H1 (cell line): ENCODE measurements at regions not wholly inside any gene's neighbourhood (a gene's known extent, or its start where the extent isn't known, plus 50 kb on each side); places are given as distances from the start of the nearest gene placed in this dataset.

Experiments
- CTCF ChIA-PET: fragments of 300-600 bp; sonication (Branson Sonifier 250); formaldehyde crosslinking; loops from one replicate; lab custom pipeline; 2021; ENCODE audit not compliant: partially characterized antibody; lab: Charles Lee
- POLR2A ChIA-PET: fragments of 300-600 bp; sonication (Branson Sonifier 250); formaldehyde crosslinking; loops from one replicate; lab custom pipeline; 2021; ENCODE audit warnings: inconsistent platforms; ENCODE audit not compliant: partially characterized antibody; lab: Charles Lee
- DNase-seq, 2 experiments: peaks; one replicate each; pipeline versions ENCODE4 v3.0.0 to v3.0.0-alpha.2; 2010 to 2022; ENCODE audit warnings: low spot score in 2 of 2, low read depth in 1 of 2, mixed read lengths in 1 of 2
- FAIRE-seq: peaks from 2 replicates; lab custom pipeline; 2011; peaks lifted over from hg19 to GRCh38; lab: Jason Lieb, UNC
- H2AFZ ChIP-seq: 2 replicates; pipeline ENCODE4 v1.8.1; 2012; ENCODE audit warnings: low read length, inconsistent platforms
- H2AK5ac ChIP-seq: 2 replicates; pipeline ENCODE4 v1.6.1; 2013; ENCODE audit warnings: low read depth, low read length
- H2BK120ac ChIP-seq: replicated peaks from 2 replicates; pipeline ENCODE3; 2013; ENCODE audit warnings: low read depth, low read length, inconsistent platforms
- H2BK12ac ChIP-seq: 2 replicates; pipeline ENCODE4 v1.6.1; 2013; ENCODE audit warnings: low read depth, low read length
- H2BK15ac ChIP-seq: 2 replicates; pipeline ENCODE4 v1.6.1; 2013; ENCODE audit warnings: low read length
- H2BK20ac ChIP-seq: 2 replicates; pipeline ENCODE4 v1.6.1; 2013; ENCODE audit warnings: low read length
- H2BK5ac ChIP-seq: 2 replicates; pipeline ENCODE4 v1.6.1; 2013; ENCODE audit warnings: low read depth, low read length
- H3K14ac ChIP-seq: 2 replicates; pipeline ENCODE4 v1.6.1; 2013; ENCODE audit warnings: inconsistent platforms; ENCODE audit not compliant: insufficient read length
- H3K18ac ChIP-seq: 2 replicates; pipeline ENCODE4 v1.6.1; 2013; ENCODE audit warnings: low read length; ENCODE audit errors: extremely low read depth
- H3K23ac ChIP-seq: 2 replicates; pipeline ENCODE4 v1.6.1; 2013; ENCODE audit warnings: inconsistent platforms; ENCODE audit not compliant: insufficient read length
- H3K23me2 ChIP-seq: 2 replicates; pipeline ENCODE4 v1.6.1; 2013; ENCODE audit warnings: low read depth, low read length
- H3K27ac ChIP-seq: 2 replicates; pipeline ENCODE4 v1.6.1; 2011; ENCODE audit warnings: low read depth, low read length, inconsistent platforms
- H3K27me3 ChIP-seq, 4 experiments: replicated peaks in 1 of 4; 1 replicate in 1 of 4; 2 replicates in 3 of 4; pipeline versions ENCODE4 v1.6.1 to v1.8.1; 2011 to 2013; ENCODE audit warnings: low read length in 3 of 4, mild to moderate bottlenecking in 3 of 4, inconsistent platforms in 2 of 4, mixed read lengths in 2 of 4, moderate library complexity in 1 of 4; ENCODE audit not compliant: control insufficient read depth in 3 of 4, insufficient read depth in 3 of 4; ENCODE audit errors: extremely low read depth in 1 of 4
- H3K36me3 ChIP-seq, 4 experiments: 2 replicates each; pipeline versions ENCODE4 v1.6.1 to v1.8.1; 2011 to 2013; ENCODE audit warnings: mild to moderate bottlenecking in 4 of 4, low read length in 3 of 4, moderate library complexity in 2 of 4, control low read depth in 1 of 4, inconsistent platforms in 1 of 4; ENCODE audit not compliant: insufficient read depth in 4 of 4, control insufficient read depth in 2 of 4
- H3K4ac ChIP-seq: replicated peaks from 2 replicates; pipeline ENCODE3; 2013; ENCODE audit warnings: low read length, low read depth, mixed read lengths, inconsistent platforms; ENCODE audit not compliant: insufficient read length
- H3K4me1 ChIP-seq, 4 experiments: replicated peaks in 1 of 4; 1 replicate in 1 of 4; 2 replicates in 3 of 4; pipeline versions ENCODE4 v1.6.1 to v1.8.1; 2011 to 2013; ENCODE audit warnings: low read length in 3 of 4, inconsistent platforms in 2 of 4, mixed read lengths in 1 of 4; ENCODE audit not compliant: insufficient read depth in 4 of 4, control insufficient read depth in 3 of 4
- H3K4me2 ChIP-seq, 2 experiments: 2 replicates each; pipeline versions ENCODE4 v1.6.1 to v1.8.1; 2011 to 2013; ENCODE audit warnings: low read depth in 2 of 2, low read length in 2 of 2, control low read depth in 1 of 2, inconsistent platforms in 1 of 2, mild to moderate bottlenecking in 1 of 2; ENCODE audit not compliant: insufficient read depth in 1 of 2
- H3K4me3 ChIP-seq, 4 experiments: fragments of 200-600, 300-600 bp in 1 of 4; sonication (generic), shearing (Covaris generic), sonication (Bioruptor Twin) in 1 of 4; 2 replicates each; pipeline versions ENCODE4 v1.5.1 to v1.8.1; 2011 to 2016; ENCODE audit warnings: low read length in 4 of 4, low read depth in 3 of 4, control low read depth in 2 of 4, inconsistent platforms in 2 of 4, mild to moderate bottlenecking in 2 of 4, mixed read lengths in 1 of 4, moderate library complexity in 1 of 4; ENCODE audit not compliant: insufficient read depth in 2 of 4; ENCODE audit errors: extremely low read depth in 1 of 4
- H3K56ac ChIP-seq: replicated peaks from 2 replicates; pipeline ENCODE3; 2013; ENCODE audit warnings: low read depth, mild to moderate bottlenecking, mixed read lengths, low read length, inconsistent platforms; ENCODE audit not compliant: insufficient read length
- H3K79me1 ChIP-seq: 2 replicates; pipeline ENCODE4 v1.6.1; 2013; ENCODE audit warnings: low read depth, low read length, control low read depth
- H3K79me2 ChIP-seq, 2 experiments: 2 replicates each; pipeline versions ENCODE4 v1.6.1 to v1.8.1; 2012 to 2013; ENCODE audit warnings: low read length in 2 of 2, mild to moderate bottlenecking in 2 of 2, inconsistent platforms in 1 of 2; ENCODE audit not compliant: insufficient read depth in 2 of 2, control insufficient read depth in 1 of 2
- H3K9ac ChIP-seq, 4 experiments: replicated peaks in 1 of 4; 1 replicate in 1 of 4; 2 replicates in 3 of 4; pipeline versions ENCODE4 v1.6.1 to v1.8.1; 2011 to 2013; ENCODE audit warnings: low read depth in 3 of 4, low read length in 3 of 4, control low read depth in 2 of 4, mild to moderate bottlenecking in 2 of 4, moderate library complexity in 2 of 4, inconsistent platforms in 1 of 4; ENCODE audit errors: extremely low read depth in 1 of 4
- H3K9me3 ChIP-seq, 2 experiments: 2 replicates each; pipeline versions ENCODE4 v1.6.1 to v1.8.1; 2012 to 2013; ENCODE audit warnings: mild to moderate bottlenecking in 2 of 2, moderate library complexity in 2 of 2, control low read depth in 1 of 2, inconsistent platforms in 1 of 2, low read depth in 1 of 2, low read length in 1 of 2, mixed read lengths in 1 of 2; ENCODE audit not compliant: insufficient read depth in 2 of 2
- H4K20me1 ChIP-seq, 2 experiments: replicated peaks in 1 of 2; 2 replicates each; pipeline versions ENCODE3 to v1.8.1; 2011 to 2013; ENCODE audit warnings: inconsistent platforms in 2 of 2, low read length in 2 of 2, mild to moderate bottlenecking in 1 of 2; ENCODE audit not compliant: insufficient read depth in 2 of 2, control insufficient read depth in 1 of 2
- H4K5ac ChIP-seq: 2 replicates; pipeline ENCODE4 v1.6.1; 2013; ENCODE audit warnings: low read length, low read depth, mixed read lengths, inconsistent platforms; ENCODE audit not compliant: insufficient read length
- H4K8ac ChIP-seq: 2 replicates; pipeline ENCODE4 v1.8.0; 2013; ENCODE audit warnings: mild to moderate bottlenecking, moderate library complexity, low read length, inconsistent platforms; ENCODE audit not compliant: insufficient read depth; ENCODE audit errors: extremely low read depth
- H4K91ac ChIP-seq: replicated peaks from 2 replicates; pipeline ENCODE3; 2013; ENCODE audit warnings: low read length, mixed read lengths, inconsistent platforms; ENCODE audit not compliant: insufficient read length
- CEBPB ChIP-seq: IDR thresholded peaks from 2 replicates; pipeline ENCODE4 v1.6.1; 2012; ENCODE audit warnings: low read depth, low read length
- CTCF ChIP-seq, 3 experiments: IDR thresholded peaks; 1 replicate in 2 of 3; 2 replicates in 1 of 3; pipeline versions ENCODE4 v1.5.1 to v1.6.1; 2011; ENCODE audit warnings: low read length in 3 of 3, mild to moderate bottlenecking in 3 of 3, inconsistent platforms in 2 of 3, low read depth in 1 of 3, moderate library complexity in 1 of 3; ENCODE audit not compliant: insufficient read depth in 1 of 3; ENCODE audit errors: control extremely low read depth in 1 of 3
- EZH2 ChIP-seq: fragments of 200-600 bp; sonication (generic); IDR thresholded peaks from 2 replicates; pipeline ENCODE4 v1.7.1; 2012; ENCODE audit warnings: low read depth, mild to moderate bottlenecking, moderate library complexity, low read length, inconsistent platforms; ENCODE audit not compliant: severe bottlenecking
- GTF2F1 ChIP-seq: IDR thresholded peaks from 2 replicates; pipeline ENCODE4 v1.6.1; 2012; ENCODE audit warnings: low read depth, low read length, improper control_type of control experiment, borderline replicate concordance
- HDAC6 ChIP-seq: IDR thresholded peaks from one replicate; pipeline ENCODE4 v1.7.1; 2012; ENCODE audit warnings: low read depth, mild to moderate bottlenecking, inconsistent platforms, low read length, moderate library complexity
- JUN ChIP-seq: IDR thresholded peaks from 2 replicates; pipeline ENCODE4 v1.6.1; 2011; ENCODE audit warnings: low read depth, mild to moderate bottlenecking, improper control_type of control experiment, low read length
- RNF2 ChIP-seq: fragments of 200-900, 300-1000 bp; sonication (generic); IDR thresholded peaks from 2 replicates; pipeline ENCODE4 v1.7.1; 2016; ENCODE audit warnings: borderline replicate concordance, low read depth, mild to moderate bottlenecking, antibody characterized with exemption, low read length; ENCODE audit not compliant: poor library complexity, severe bottlenecking; ENCODE audit errors: missing control alignments
- TAF1 ChIP-seq: IDR thresholded peaks from 2 replicates; pipeline ENCODE4 v1.6.1; 2011; ENCODE audit warnings: mild to moderate bottlenecking, low read depth, low read length
- TCF12 ChIP-seq: IDR thresholded peaks from 2 replicates; pipeline ENCODE4 v1.6.1; 2011; ENCODE audit warnings: low read depth, mild to moderate bottlenecking, low read length
- ZNF274 ChIP-seq: IDR thresholded peaks from 2 replicates; pipeline ENCODE4 v1.7.0; 2012; ENCODE audit warnings: low read length, borderline replicate concordance; ENCODE audit errors: extremely low read depth
- WGBS, 2 experiments: shearing (Covaris generic) in 1 of 2; methylation state at CpG; one replicate each; pipeline versions ENCODE4 v1.1.6 to v1.1.7; 2013 to 2015; ENCODE audit warnings: low lambda C conversion rate in 2 of 2, mixed read lengths in 2 of 2, inconsistent platforms in 1 of 2, low coverage in 1 of 2, missing lambda C conversion rate in 1 of 2; ENCODE audit not compliant: insufficient replicate concordance in 2 of 2, insufficient coverage in 1 of 2, insufficient read length in 1 of 2; ENCODE audit errors: extremely low coverage in 1 of 2, missing lambda C conversion rate in 1 of 2; 5-methylcytosine and 5-hydroxymethylcytosine counted together
- TF ChIP-seq, protein P1 (sequence below): IDR thresholded peaks from 2 replicates; pipeline ENCODE4 v1.6.1; 2011; ENCODE audit warnings: low read length, improper control_type of control experiment

- H4K8ac ChIP-seq: no peak overlapping the region
- H2AK5ac ChIP-seq: no peak overlapping the region
- POLR2A ChIA-PET: no interaction called here
- H3K23ac ChIP-seq: no peak overlapping the region
- no peak overlapping the region for H3K4me2 ChIP-seq
- H3K79me1 ChIP-seq: no peaks in the 10 kb centered on the region
- no peak overlapping the region for H2BK120ac ChIP-seq
- no peaks in the 10 kb centered on the region; the same call in 1 of the 2 replicates for H3K23me2 ChIP-seq
- H3K56ac ChIP-seq: no peak overlapping the region
- H3K27ac ChIP-seq: no peak overlapping the region
- CTCF ChIA-PET: no interaction called here
- no peak overlapping the region for H2BK12ac ChIP-seq
- no peak overlapping the region for H3K18ac ChIP-seq
- H3K9ac ChIP-seq: no peak overlapping the region
- H3K79me2 ChIP-seq: no peaks in the 10 kb centered on the region
- no peak overlapping the region for H2AFZ ChIP-seq
- WGBS, 2 experiments: 94% methylated on average over 10 of the region's 10 CpGs; no CpG with 5 or more reads in 1 of the 2 experiments
- no peaks in the 10 kb centered on the region for H3K27me3 ChIP-seq
- H3K4me1 ChIP-seq: no peaks in the 10 kb centered on the region
- no peak overlapping the region for H3K4me3 ChIP-seq
- H4K5ac ChIP-seq: no peak overlapping the region
- no peaks in the 10 kb centered on the region; a peak in 1 of 8 replicates for H3K36me3 ChIP-seq
- no peak overlapping the region for H4K91ac ChIP-seq
- no peaks in the 10 kb centered on the region for H3K9me3 ChIP-seq
- no peak overlapping the region for H2BK5ac ChIP-seq
- no peak overlapping the region for H2BK20ac ChIP-seq
- H3K4ac ChIP-seq: no peak overlapping the region
- FAIRE-seq (no peak), DNase-seq (no peak)
- no peaks in the 10 kb centered on the region for H4K20me1 ChIP-seq
- H3K14ac ChIP-seq: no peak overlapping the region
- H2BK15ac ChIP-seq: no peak overlapping the region
- TF ChIP-seq, protein P1, sequence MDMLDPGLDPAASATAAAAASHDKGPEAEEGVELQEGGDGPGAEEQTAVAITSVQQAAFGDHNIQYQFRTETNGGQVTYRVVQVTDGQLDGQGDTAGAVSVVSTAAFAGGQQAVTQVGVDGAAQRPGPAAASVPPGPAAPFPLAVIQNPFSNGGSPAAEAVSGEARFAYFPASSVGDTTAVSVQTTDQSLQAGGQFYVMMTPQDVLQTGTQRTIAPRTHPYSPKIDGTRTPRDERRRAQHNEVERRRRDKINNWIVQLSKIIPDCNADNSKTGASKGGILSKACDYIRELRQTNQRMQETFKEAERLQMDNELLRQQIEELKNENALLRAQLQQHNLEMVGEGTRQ: no peak
- no peak for TF ChIP-seq TAF1
- no peak for TF ChIP-seq RNF2
- TF ChIP-seq ZNF274: no peak
- TF ChIP-seq JUN: no peak
- TF ChIP-seq TCF12: no peak
- no peak for TF ChIP-seq CEBPB
- no peak for TF ChIP-seq GTF2F1
- TF ChIP-seq CTCF (IDR thresholded peaks at IDR 0.05; ENCODE audit: control extremely low read depth in 1 of 3, insufficient read depth in 1 of 3, low read depth in 1 of 3, low read length in 3 of 3): no peak
- TF ChIP-seq HDAC6: no peak
- no peak for TF ChIP-seq EZH2
These were observed 622.0 kb upstream of the PFKP start for GRCh38 chr10:2445370-2445769.
